HG03097 (cell line): ENCODE measurements at regions not wholly inside any gene's neighbourhood (a gene's known extent, or its start where the extent isn't known, plus 50 kb on each side); places are given as distances from the start of the nearest gene placed in this dataset.
"Not testable (repeated sequence)": the region's sequence is repeated elsewhere in the genome, so short reads cannot be mapped to it uniquely, and the experiment has no call there.

Experiments
- ATAC-seq: cut with Tn5 transposase; IDR thresholded peaks from one replicate; pipeline ENCODE4 v1.9.1; 2021; ENCODE audit not compliant: unreplicated experiment, low FRiP score

DNA sequence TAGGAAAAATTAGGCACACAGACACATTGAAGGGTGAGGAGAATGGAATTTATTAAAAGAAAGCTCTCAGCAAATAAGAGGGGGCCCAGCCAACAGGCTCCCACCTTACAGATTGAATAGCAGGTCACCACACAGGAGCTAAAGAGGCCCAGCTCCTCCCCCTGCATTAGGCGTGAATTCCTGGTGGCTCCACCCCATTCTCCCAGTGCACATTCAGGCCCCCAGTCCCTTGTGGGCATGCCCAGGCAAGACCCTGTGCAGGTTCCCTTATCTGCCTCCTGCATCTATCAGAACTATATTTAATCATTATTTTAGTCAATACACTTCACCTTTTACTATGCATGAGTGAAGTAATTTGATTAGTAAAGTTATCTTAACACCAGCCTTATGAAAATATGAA, 856.3 kb upstream of the NDST4 start:
- no peak for ATAC-seq

DNA sequence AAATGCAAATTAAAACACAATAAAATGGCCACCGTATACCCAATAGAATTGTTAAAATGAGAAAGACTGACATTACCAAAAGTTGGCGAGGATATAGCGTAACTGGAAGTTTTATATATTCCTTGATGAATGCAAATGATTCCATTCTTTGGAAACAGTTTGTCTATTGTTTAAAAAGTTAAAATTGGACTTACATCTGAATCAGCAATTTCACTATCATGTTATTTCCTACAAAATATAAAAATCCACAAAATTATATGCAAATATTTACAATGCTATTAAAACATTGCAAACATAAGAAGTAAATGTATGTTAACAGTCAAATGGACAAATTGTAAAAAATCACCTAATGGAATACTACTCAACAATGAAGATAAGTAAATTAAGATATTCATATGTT, 852.2 kb upstream of the NDST4 start:
- no peak for ATAC-seq

DNA sequence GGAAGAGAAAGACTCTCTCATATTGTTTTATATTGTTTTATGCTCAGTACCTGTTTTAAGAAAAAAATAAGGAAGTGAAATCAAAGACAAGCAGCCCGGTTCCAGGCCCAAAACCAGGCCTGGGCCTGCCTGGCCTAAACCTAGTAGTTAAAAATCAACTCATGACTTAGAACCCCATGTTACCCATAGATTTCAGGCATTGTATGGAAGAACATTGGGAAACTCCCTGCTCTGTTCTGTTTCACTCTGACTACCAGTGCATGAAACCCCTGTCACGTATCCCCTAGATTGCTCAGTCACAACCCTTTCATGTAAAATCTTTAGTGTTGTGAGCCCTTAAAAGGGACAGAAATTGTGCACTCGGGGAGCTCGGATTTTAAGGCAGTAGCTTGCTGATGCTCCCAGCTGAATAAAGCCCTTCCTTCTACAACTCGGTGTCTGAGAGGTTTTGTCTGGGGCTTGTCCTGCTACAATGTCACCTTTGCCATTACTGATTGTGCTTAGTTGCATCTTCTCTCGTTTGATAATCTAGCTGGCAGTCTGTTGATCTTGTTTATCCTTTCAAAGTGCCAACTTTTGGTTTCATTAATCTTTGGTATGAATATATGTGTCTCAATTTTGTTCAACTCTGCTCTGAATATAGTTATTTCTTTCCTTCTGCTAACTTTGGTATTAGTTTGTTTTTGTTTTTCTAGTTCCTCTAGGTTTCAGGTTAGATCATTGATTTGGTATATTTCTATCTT, 842.8 kb upstream of the NDST4 start:
- not testable (repeated sequence) for ATAC-seq

DNA sequence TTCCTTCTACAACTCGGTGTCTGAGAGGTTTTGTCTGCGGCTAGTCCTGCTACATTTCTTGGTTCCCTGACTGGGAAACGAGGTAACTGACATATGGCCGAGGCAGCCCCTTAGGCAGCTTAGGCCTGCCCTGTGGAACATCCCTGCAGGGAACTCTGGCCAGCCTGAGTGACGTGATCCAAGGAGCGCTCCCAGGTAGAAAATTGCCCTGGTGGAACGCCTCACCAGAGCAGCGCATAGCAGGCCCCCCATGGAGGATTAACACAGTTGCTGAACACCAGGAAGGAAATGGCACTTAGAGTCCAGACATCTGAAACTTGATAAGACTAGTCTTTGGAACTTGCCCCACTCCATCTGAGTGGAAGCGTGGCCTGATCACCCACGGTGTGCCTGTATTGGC, 837.4 kb upstream of the NDST4 start:
- no peak for ATAC-seq

DNA sequence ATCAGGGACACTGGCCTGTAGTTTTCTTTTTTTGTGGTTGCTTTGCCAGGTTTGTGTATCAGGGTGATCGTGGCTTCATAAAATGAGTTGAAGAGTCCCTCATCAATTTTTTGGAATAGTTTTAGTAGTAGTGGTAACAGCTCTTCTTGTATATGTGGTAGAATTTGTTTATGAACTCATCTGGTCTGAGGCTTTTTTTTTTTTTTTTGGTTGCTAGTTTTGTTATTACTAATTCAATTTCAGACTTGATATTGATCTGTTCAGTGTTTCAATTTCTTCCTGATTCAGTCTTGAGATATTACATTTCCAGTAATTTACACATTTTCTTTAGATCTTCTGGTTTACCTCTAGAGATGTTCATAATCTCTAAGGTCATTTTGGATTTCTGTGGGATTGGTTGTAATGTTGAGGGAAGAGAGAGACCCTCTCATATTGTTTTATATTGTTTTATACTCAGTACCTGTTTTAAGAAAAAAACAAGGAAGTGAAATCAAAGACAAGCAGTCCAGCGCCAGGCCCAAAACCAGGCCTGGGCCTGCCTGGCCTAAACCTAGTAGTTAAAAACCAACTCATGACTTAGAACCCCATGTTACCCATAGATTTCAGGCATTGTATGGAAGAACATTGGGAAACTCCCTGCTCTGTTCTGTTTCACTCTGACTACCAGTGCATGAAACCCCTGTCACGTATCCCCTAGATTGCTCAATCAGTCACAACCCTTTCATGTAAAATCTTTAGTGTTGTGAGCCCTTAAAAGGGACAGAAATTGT, 836.7 kb upstream of the NDST4 start:
- ATAC-seq, result not testable (repeated sequence)

DNA sequence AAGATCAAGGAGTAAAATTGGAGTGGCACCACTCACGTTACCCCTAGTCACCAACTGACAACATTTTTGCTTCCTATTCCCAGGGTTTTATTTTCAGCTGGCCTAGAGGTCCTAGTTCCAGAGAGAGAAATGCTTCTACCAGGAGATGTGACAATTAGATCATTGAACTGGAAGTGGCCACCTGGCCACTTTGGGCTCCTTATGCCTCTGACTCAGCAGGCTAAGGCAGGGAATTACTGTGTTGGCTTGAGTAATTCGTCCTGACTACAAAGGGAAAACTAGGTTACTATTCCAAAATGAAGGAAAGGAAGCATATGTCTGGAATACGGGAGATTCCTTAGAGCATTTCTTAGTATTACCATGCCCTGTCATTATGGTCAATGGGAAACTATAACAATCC, 831.6 kb upstream of the NDST4 start:
- ATAC-seq, result no peak

DNA sequence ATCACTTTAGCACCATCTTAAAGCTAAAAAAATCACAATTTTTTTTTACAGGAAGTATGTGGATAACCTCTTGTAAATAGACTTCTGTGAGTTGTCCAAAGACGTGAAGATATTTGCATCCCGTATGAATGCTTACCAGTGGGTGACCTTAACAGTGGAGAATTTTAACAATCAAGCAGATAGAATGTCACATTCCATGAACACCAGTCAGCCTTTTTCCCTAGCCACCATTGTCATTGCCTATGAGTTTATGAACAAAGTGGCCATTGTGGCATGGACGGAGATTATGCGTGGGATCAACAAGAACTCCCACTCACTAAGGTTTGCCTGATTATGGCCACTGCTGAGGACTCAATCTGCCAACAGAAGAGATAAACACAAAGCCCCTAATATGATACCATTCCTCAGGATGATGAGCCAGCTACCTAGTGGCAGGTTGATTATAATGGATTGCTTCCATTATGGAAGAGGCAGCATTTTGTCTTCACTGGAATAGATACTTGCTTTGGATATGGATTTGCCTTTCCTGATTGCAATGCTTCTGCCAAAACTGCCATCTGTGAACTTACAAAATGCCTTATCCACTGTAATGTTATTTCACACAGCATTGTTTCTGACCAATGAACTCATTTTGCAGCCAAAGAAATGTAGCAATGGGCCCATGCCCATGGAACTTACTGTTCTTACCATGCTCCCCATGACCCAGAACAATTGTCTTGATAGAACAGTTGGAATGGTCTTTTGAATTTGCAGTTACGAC, 830.9 kb upstream of the NDST4 start:
- ATAC-seq, result no peak

DNA sequence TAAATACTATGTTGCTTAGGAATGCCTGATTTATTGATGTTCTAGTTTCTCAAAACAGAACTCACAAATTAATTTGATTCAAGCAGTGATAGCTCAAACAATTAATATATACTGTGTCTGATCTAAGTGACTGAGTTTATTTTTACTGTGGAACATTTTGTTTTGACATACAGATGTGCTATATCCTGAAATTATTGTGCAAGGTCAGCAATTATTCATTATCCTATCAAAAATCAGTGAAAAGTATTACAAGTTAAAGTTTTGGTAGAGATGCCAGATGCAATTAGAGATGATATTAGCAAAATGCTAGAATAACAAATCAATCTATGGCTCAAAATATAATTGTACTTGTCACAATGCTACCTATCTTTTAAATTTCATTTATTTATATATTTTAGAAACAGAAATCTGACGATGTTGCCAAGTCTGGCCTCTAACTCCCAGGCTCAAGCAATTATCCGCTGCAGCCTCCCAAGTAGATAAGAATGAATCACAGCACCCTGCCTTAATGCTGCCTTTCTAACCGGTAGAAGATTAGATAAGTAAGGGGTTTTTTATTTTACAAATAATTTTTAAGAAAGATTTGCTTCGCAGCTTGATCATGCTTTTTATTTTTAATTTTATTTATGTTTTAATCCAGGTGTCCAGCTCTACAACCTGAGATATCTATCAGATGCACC, 825.5 kb upstream of the NDST4 start:
- no peak for ATAC-seq

DNA sequence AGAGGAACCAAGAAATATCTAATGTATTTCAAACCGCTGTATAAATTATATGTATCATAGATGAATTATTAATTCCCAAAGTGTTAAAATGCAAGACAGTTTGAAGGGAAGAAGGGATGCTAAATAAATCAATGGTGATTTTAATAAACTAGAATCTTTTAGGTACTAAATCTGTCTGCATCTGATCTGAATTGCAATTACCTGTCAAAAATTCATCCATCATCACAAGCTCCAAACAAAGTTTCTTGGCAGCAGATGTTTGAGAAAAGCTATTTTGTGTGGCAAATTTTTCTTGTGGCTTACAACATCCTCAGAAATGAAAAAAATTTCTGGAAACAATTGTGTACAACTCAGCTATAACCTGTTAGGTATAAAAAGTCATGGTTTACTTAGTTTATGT, 816.0 kb upstream of the NDST4 start:
- no peak for ATAC-seq

DNA sequence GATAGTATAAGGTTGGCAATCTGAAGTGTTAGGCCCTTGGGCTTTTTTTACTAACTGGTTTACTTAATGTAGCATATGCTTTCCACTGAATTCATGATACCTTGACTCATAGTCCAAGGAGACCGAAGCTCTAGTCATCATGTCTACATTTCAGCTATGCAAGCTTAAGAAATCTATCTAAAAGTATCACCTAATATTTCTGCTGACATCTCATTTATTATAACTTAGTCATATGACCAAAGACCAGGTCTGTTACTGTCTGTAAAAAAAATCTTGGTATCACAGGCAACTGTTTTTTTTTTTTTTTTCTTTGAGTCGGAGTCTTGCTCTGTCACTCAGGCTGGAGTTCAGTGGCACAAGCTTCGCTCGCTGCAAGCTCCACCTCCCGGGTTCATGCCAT, 814.0 kb upstream of the NDST4 start:
- ATAC-seq, result no peak

DNA sequence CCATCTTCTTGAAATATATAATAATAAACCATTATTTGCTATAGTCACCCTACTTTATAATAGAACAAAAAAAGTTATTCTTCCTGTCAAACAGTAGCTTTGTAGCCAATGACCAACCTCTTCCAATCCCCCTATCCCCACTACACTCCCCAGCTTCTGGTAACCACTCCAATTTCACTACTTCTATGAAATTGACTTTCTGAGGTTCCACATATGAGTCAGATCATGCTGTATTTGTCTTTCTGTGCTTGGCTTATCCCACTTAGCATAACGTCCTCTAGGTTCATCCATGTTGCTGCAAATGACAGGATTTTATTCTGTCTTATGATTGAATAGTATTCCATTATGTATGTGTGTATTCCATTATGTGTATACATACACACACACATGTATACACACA, 809.7 kb upstream of the NDST4 start:
- ATAC-seq, result no peak

DNA sequence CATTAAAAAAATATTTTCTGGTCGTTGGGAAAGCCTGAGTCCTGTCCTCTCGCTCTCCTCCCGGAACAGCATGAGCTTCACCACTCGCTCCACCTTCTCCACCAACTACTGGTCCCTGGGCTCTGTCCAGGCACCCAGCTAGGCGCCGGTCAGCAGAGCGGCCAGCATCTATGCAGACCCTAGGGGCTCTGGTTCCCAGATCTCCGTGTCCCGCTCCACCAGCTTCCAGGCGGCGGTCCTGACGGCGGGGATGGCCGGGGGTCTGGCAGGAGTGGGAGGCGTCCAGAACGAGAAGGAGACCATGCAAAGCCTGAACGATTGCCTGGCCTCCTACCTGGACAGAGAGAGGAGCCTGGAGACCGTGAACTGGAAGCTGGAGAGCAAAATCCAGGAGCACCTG, 807.2 kb upstream of the NDST4 start:
- ATAC-seq, result no peak

DNA sequence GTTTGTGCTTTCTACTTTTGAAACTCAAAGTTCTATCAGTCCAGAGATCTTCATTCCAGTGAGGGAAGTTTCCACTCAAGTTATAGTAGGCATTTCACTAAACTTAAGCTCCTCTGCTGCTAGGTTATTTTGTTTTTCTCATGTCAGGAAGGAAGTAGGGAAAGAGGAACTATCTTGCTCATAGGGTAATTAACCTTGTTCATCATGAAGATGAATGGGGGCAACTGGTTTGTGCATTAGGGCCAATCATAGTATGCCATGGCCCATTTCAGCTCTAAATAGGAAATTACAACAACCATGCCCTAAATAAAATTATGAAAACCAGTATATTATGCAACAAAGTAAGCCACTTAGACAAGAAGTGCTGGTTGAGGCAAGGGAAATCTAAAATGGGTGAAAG, 804.7 kb upstream of the NDST4 start:
- ATAC-seq, result no peak

DNA sequence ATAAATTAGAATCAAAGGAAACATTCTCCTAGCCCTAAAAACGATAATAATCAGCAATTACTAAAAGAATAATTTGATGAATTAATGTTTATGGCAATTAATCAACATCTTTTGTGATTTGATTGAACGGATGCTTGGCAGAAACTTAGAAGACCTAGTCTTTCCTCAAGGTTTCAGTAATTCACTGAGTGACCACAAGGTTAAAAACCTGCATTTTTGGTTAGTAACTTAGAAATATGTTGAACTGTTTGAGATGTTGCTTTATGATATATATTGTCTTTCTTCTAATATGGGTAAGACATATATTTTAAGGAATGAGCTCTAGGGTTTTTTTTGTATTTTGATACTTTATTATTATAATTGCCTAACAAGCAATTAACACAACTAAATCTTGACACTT, 793.0 kb upstream of the NDST4 start:
- ATAC-seq, result no peak

DNA sequence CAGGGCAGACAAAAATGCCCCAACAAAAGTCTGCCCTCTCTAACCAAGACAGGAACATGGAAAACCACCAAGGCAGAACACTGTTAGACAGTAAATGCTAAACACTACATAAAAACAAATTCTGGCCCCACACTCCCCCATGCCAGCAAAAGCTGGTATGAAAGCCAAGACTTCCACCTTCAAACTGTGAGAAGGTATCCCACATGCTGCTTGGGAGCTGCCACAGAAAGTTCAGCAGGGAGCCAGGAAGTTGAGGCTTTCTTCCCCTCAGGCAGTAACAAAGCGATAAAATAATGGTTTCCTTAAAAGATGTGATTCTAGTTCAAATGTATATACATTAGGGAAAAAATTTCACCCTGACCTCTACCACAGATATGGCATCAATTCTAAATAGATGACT, 770.4 kb upstream of the NDST4 start:
- no peak for ATAC-seq

DNA sequence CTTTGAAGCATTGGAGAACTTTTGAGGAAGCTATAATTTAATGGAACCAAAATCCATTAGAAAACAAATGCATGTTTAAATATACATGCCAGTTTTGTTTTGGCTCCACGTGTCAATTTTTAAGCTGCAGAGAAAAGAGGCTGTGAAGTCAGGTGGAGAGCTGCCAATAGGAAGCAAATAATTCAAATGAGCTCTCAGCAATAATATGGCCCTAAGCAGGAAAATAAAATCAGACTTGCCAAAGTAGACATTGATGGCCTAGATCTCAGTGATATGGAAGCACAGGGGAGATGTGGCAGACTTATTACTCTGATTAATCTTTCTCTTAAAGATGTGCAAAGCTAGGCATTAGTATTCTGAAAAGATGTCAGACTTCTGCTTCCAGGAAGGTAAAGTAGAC, 769.8 kb upstream of the NDST4 start:
- no peak for ATAC-seq

DNA sequence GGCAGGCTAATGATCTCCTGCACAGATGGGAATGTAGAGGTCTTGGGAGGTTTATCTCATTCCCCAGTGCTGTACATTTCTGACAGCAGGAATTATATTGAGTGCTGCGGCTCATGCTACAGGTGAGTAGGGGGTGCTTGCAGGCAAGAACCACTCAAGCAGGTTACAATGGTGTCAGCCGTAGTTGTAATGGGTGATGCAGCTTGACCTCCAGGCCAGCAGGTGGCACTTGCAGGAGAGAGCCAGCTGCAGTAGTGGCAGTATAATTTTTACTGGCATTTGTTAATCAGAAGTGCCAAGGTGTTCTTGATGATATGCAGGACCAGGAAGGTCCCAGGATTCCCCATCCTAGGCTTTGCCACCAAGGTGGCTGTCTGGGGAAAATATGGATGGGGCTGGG, 759.6 kb upstream of the NDST4 start:
- ATAC-seq, result no peak

DNA sequence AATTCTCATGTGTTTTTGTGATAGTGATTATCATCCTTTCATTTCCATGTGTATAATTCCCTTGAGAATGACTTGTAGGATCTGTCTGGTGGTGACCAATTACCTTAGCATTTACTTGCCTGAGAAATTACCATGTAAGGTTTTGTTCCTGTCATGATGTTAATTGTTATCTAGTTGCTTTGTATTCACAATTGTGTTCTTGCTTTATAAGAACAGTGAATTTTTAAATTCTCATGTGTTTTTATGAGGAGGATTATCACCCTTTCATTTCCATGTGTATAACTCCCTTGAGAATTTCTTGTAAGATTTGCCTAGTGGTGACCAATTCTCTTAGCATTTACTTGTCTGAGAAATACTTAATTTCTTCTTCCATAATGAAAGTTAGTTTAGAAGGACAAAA, 758.2 kb upstream of the NDST4 start:
- no peak for ATAC-seq

DNA sequence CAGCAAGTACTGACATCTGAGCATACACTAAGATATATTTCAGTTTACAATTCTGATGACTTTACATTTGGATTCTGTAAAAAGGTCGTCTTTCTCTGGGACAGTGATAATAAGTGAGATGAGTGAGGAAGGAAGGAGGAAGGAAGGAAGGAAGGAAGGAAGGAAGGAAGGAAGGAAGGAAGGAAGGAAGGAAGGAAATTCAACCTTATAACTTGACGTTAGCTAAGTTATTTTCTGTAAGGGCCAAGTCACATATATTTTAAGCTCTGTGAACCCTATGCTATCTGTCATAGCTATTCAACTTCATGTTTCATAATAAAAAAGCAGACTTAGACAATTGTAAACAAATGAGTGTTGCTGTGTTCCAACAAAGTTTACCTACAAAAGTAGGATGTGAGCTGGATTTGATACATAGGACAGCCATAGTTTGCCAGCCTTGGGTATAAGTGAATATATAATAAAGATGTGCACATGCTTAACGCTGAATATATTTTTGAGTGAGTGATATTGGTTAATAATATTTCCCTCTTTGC, 753.0 kb upstream of the NDST4 start:
- ATAC-seq, result no peak

DNA sequence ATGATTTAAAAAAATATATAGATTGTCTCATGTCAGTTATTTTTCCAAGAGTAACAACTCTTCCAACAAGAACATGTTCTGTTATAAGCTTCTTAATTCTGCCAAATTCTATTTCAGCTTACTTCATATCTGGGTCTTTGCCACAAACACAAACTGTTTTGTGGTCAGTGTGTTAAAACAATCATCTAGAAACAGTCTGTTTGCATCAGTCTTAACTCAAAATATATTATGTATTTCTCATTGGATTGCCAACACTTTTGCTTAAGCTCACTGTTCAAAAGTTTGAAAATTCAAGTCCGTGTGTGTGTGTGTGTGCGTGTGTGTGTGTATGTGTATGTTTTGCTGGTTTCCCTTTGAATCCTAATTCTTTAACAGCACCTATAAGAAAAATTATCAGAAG, 752.3 kb upstream of the NDST4 start:
- ATAC-seq, result no peak

DNA sequence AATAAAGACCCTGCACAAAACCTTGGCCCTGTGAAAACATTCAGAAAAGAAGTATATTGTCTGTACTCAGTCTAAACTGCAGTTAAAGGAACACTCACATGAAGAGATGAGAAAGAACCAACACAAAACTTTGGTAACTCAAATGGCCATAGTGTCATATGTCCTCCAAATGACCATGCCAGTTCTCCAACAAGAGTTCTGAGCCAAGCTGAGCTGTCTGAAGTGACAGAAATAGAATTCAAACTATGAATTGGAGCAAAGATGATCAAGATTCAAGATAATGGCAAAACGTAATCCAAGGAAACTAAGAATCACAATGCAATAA, 739.3 kb upstream of the NDST4 start:
- no peak for ATAC-seq
